Activated CD8-positive, alpha-beta T cell treated with anti-CD3 and anti-CD28 coated beads for 36 hours (primary cell): ENCODE measurements at regions not wholly inside any gene's neighbourhood (a gene's known extent, or its start where the extent isn't known, plus 50 kb on each side); places are given as distances from the start of the nearest gene placed in this dataset.

ENCODE experiments used
- ATAC-seq: fragments of 200-7000 bp; cut with Tn5 transposase; one replicate; pipeline ENCODE4 v1.10.0; 2021; ENCODE audit warnings: mild to moderate bottlenecking, moderate library complexity
- CTCF ChIA-PET: fragments of 350-600 bp; sonication (Branson Sonifier 250); formaldehyde crosslinking; loops from one replicate; lab custom pipeline; 2021; ENCODE audit warnings: antibody characterized with exemption; lab: Charles Lee
- POLR2A ChIA-PET: fragments of 350-600 bp; sonication (Branson Sonifier 250); formaldehyde crosslinking; loops from one replicate; lab custom pipeline; 2021; ENCODE audit warnings: antibody characterized with exemption; lab: Charles Lee
- DNase-seq: peaks from one replicate; pipeline ENCODE4 v3.0.0-alpha.2; 2020
- H3K27ac Mint-ChIP-seq: one replicate; pipeline ENCODE4 v1.8.0; 2021; ENCODE audit warnings: mild to moderate bottlenecking, mixed read lengths
- H3K27me3 Mint-ChIP-seq: one replicate; pipeline ENCODE4 v1.8.0; 2021; ENCODE audit warnings: mixed read lengths
- H3K36me3 Mint-ChIP-seq: one replicate; pipeline ENCODE4 v1.8.0; 2021; ENCODE audit warnings: low read depth, mixed read lengths
- H3K4me1 Mint-ChIP-seq: one replicate; pipeline ENCODE4 v1.8.0; 2021; ENCODE audit warnings: low read depth, mixed read lengths
- H3K4me3 Mint-ChIP-seq: one replicate; pipeline ENCODE4 v1.8.0; 2021; ENCODE audit warnings: mild to moderate bottlenecking, moderate library complexity, mixed read lengths
- H3K9me3 Mint-ChIP-seq: one replicate; pipeline ENCODE4 v1.8.0; 2021; ENCODE audit warnings: mixed read lengths
- CTCF ChIP-seq: fragments of 200-600 bp; IDR thresholded peaks from one replicate; pipeline ENCODE4 v1.8.0; 2022; ENCODE audit warnings: antibody characterized with exemption, mild to moderate bottlenecking
- intact Hi-C: fragments of 100-400 bp; cut with micrococcal nuclease; formaldehyde crosslinking; loops from one replicate; pipeline ENCODE4 v1.10.0; 2022

GRCh38 chr16:85989376-85989775 is 90.4 kb downstream of the IRF8 start:
- no peak for DNase-seq
- no peak for ATAC-seq
- H3K27me3 Mint-ChIP-seq = no peaks in the 10 kb centered on the region
- TF ChIP-seq CTCF = no peak
- H3K36me3 Mint-ChIP-seq = peaks cover 5% of the 10 kb centered on the region
- ChIA-PET CTCF (interaction anchor here (0.7 to 14.7 kb wide), 12 partner anchors 16 to 175 kb away, joined by 3 to 257 read pairs (median 4); partner anchors contain the start of gene IRF8), POLR2A (interaction anchor here (0.5 to 2.5 kb wide), 17 partner anchors 10 to 168 kb away, joined by 3 to 16 read pairs (median 5); partner anchors contain the start of gene IRF8)
- peak overlapping the region; percentile 43 for H3K4me3 Mint-ChIP-seq
- H3K4me1 Mint-ChIP-seq = peaks cover 81% of the 10 kb centered on the region
- H3K27ac Mint-ChIP-seq = peak overlapping the region; percentile 91
- intact Hi-C loops = loop anchor here (5.0 kb wide), 2 partner anchors 52 to 87 kb away; no protein-coding TSS in a partner anchor
- H3K9me3 Mint-ChIP-seq = peaks cover 4% of the 10 kb centered on the region

GRCh38 chr16:85989863-85990643 is 91.1 kb downstream of the IRF8 start:
- DNase-seq (no peak), ATAC-seq (peak; percentile 18)
- no peak for TF ChIP-seq CTCF
- H3K4me3 Mint-ChIP-seq = peak overlapping the region; percentile 22
- peak overlapping the region; percentile 91 for H3K27ac Mint-ChIP-seq
- intact Hi-C loops = loop anchor here (5.0 kb wide), 2 partner anchors 53 to 88 kb away; no protein-coding TSS in a partner anchor
- no peaks in the 10 kb centered on the region for H3K27me3 Mint-ChIP-seq
- H3K9me3 Mint-ChIP-seq = peaks cover 4% of the 10 kb centered on the region
- H3K4me1 Mint-ChIP-seq = peaks cover 79% of the 10 kb centered on the region
- CTCF ChIA-PET = interaction anchor here (0.7 to 14.7 kb wide), 11 partner anchors 15 to 176 kb away, joined by 3 to 257 read pairs (median 5); partner anchors contain the start of gene IRF8
- H3K36me3 Mint-ChIP-seq = peaks cover 5% of the 10 kb centered on the region
- POLR2A ChIA-PET = interaction anchor here (0.7 to 2.8 kb wide), 15 partner anchors 9 to 169 kb away, joined by 3 to 16 read pairs (median 5); partner anchors contain the start of gene IRF8

- peaks cover 79% of the 10 kb centered on the region for H3K4me1 Mint-ChIP-seq
- ATAC-seq (no peak), DNase-seq (no peak)
- intact Hi-C loops = no loop called here
- H3K4me3 Mint-ChIP-seq = no peak overlapping the region
- TF ChIP-seq CTCF = no peak
- no peaks in the 10 kb centered on the region for H3K27me3 Mint-ChIP-seq
- peaks cover 5% of the 10 kb centered on the region for H3K36me3 Mint-ChIP-seq
- peaks cover 4% of the 10 kb centered on the region for H3K9me3 Mint-ChIP-seq
- CTCF ChIA-PET = interaction anchor here (1.0 to 14.7 kb wide), 4 partner anchors 16 to 170 kb away, joined by 5 to 257 read pairs (median 36); partner anchors contain the start of gene IRF8
- POLR2A ChIA-PET = interaction anchor here (0.7 to 2.8 kb wide), 10 partner anchors 11 to 170 kb away, joined by 3 to 16 read pairs (median 4); partner anchors contain the start of gene IRF8
- H3K27ac Mint-ChIP-seq = peak overlapping the region; percentile 91
These were observed 91.9 kb downstream of the IRF8 start for GRCh38 chr16:85990861-85991301.

GRCh38 chr16:85991425-85991824 is 92.5 kb downstream of the IRF8 start:
- no peak for TF ChIP-seq CTCF
- H3K9me3 Mint-ChIP-seq = peaks cover 4% of the 10 kb centered on the region
- DNase-seq = no peak
- peaks cover 80% of the 10 kb centered on the region for H3K4me1 Mint-ChIP-seq
- ATAC-seq = no peak
- no peak overlapping the region for H3K4me3 Mint-ChIP-seq
- CTCF ChIA-PET = interaction anchor here (2.2 to 14.7 kb wide), 2 partner anchors 25 to 171 kb away, joined by 10 to 257 read pairs; no protein-coding TSS in a partner anchor
- peak overlapping the region; percentile 30 for H3K27ac Mint-ChIP-seq
- POLR2A ChIA-PET = interaction anchor here (0.8 to 2.8 kb wide), 7 partner anchors 11 to 92 kb away, joined by 3 to 8 read pairs (median 3); partner anchors contain the start of gene IRF8
- H3K36me3 Mint-ChIP-seq = peaks cover 5% of the 10 kb centered on the region
- intact Hi-C loops = no loop called here
- no peaks in the 10 kb centered on the region for H3K27me3 Mint-ChIP-seq
